ENCODE measurements at regions not wholly inside any gene's neighbourhood (a gene's known extent, or its start where the extent isn't known, plus 50 kb on each side); places are given as distances from the start of the nearest gene placed in this dataset.

GRCh38 chr10:75287697-75288096 lies 51.9 kb upstream of the COMTD1 start:
- no peaks in the 10 kb centered on the region for H3K36me3 Mint-ChIP-seq (ENCODE audit: low read depth)
- DNase-seq, result no peak
- H3K27me3 Mint-ChIP-seq, result peaks cover 23% of the 10 kb centered on the region
- no peak overlapping the region for H3K27ac Mint-ChIP-seq
- intact Hi-C loops (cut with micrococcal nuclease), result no loop called here
- H3K9me3 Mint-ChIP-seq, result no peaks in the 10 kb centered on the region
- H3K4me3 Mint-ChIP-seq, result no peak overlapping the region
- H3K4me1 Mint-ChIP-seq, result no peaks in the 10 kb centered on the region

DNA sequence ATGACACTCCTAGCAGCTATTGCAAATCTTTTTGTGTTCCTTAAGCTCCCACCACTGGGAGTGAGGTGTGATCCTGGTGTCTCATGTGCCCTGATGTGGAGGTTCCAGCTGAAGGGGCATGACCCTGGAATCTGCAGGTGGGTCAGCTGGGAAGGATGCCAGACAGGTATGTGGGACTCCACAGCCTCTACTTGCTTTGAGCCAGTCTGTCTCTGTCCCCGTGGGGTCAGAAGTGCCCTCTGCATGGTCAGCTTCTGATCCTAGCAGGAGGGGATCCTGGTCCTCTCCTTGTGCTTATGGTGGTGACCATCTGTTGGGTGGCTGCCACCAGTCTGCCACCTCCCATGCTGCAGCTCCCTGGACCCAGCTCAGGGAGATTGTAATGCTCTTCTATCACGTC lies 51.1 kb upstream of the COMTD1 start:
- intact Hi-C loops (cut with micrococcal nuclease), result no loop called here
- Mint-ChIP-seq H3K36me3 (ENCODE audit: low read depth) (no peaks in the 10 kb centered on the region), H3K27ac (no peak overlapping the region), H3K27me3 (peaks cover 22% of the 10 kb centered on the region), H3K9me3 (no peaks in the 10 kb centered on the region), H3K4me1 (no peaks in the 10 kb centered on the region), H3K4me3 (no peak overlapping the region)
- no peak for DNase-seq

Measured in activated CD4-positive, alpha-beta T cell treated with anti-CD3 and anti-CD28 coated beads, Interleukin-2, amount 10 ng/mL, durations not matched to agents 24 days and 14 days (primary cell).